NCI-H1048 (cell line): ENCODE measurements at regions not wholly inside any gene's neighbourhood (a gene's known extent, or its start where the extent isn't known, plus 50 kb on each side); places are given as distances from the start of the nearest gene placed in this dataset.

Experiments used
- DNase-seq: peaks from one replicate; lab custom pipeline; 2025; lab: John Stamatoyannopoulos, UW

DNA sequence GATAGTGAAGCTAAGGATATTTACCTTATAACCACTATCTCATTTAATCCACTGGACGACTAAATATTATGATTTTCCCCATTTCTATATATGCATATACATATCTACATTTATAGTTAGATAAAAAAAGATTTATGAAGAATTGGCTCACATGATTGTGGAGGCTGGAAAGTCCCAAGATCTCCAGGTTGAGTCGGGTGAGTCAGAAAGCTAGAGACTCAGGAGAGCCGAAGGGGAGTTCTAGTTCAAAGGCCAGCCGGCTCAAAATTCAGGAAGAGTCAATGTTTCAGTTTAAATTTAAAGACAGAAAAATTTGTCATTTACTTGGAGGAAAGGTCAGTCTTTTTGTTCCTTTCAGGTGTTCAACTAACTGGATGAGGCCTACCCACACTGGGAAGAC is 158.2 kb upstream of the CPEB2 start:
- no peak for DNase-seq

DNA sequence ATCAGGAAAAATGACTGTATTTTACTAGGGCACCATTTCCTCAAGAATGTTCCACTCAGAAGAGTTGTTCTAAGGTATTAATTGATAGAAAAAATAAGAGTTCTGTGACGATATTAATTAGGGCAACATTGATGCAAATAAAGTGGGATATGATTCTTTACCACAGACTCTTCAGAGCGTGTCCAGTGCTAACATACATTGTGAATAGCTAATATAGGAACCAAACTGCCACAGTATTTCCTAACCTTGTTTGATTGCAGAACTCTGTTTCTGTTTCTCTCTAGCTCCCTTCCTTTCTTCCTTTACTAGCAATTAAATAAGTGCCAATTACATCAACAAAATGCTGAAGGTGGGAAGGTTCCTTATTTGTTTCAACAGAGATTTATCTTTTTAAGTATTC is 154.1 kb upstream of the CPEB2 start:
- DNase-seq, result no peak

DNA sequence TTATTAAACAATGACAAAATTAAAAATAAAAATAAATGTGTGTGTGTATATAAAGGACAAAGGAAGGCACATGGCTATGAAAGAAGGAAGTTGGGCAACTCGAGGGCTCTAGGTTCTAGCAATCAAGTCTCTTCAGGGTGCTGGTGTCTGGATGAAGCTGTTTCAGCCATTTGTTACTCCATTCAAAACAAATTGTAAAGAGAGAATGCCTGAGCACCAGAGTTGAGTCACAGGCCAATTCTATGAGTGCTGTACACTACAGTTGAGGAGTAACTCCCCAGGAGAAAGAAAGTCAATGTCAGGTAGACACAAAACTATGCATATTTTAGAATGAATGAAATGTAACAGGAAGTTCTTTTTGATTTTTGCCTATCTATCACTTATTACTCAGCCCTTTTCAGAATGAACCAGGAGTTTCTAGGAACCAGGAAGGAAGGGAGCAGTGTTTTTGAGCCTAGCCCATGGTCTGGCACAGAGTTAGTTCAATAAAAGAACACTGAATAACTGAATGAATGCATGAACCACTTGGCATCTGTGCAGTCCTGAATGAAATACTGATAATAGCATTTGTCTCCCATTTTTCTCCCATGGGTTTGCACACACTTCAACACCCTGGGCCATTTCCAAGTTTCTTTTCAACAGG is 151.7 kb upstream of the CPEB2 start:
- DNase-seq, result no peak

DNA sequence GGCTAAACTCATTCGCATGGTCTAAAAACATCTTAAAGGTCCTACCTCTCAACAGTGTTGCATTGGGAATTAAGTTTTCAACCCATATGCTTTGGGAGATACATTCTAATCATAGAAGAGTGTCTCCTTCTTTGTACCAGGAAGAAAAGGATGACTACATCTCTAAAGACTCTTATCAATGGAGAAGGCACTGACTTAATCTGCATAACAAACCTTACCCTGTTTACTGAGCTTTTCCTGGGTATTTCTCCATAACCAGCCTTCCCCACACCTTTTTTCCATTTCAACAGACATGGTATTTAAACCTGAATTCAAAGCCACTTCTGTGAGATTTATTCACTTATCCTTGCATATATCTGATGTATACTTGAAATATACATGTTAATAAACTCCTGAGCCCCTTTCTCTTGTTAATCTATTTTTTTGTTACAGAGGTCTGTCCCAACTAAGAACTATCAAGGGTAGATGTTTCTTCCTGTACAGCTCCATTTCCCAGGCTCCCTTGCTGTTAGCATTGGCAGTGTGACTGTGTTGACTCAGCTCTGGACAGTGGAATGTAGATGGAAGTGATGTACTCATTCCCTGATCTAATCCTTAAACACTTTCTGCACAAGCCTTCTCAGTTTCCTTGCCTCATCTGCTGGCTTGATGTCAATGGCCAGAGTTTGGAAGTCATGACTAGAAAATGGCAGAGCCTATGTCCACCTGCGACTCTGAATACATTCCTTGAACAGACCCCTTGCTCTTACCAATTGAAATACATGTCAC is 148.9 kb upstream of the CPEB2 start:
- DNase-seq, result no peak

DNA sequence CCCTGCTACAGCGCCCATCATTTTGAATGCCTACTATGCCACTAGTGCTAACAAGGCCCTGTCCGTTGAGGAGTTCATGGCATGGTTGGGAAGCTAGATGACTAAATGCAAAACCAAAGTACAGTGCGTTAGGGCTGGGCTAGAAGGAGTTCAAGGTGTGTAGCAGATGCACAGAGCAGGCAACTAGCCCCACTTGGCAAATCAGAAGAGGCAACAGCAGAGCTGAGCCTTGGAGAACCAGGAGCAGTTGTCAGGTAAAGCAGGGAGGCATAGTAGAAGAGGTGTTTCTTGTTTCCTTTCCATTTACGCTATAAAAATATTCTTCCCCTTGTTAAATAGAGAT is 146.6 kb upstream of the CPEB2 start:
- no peak for DNase-seq

DNA sequence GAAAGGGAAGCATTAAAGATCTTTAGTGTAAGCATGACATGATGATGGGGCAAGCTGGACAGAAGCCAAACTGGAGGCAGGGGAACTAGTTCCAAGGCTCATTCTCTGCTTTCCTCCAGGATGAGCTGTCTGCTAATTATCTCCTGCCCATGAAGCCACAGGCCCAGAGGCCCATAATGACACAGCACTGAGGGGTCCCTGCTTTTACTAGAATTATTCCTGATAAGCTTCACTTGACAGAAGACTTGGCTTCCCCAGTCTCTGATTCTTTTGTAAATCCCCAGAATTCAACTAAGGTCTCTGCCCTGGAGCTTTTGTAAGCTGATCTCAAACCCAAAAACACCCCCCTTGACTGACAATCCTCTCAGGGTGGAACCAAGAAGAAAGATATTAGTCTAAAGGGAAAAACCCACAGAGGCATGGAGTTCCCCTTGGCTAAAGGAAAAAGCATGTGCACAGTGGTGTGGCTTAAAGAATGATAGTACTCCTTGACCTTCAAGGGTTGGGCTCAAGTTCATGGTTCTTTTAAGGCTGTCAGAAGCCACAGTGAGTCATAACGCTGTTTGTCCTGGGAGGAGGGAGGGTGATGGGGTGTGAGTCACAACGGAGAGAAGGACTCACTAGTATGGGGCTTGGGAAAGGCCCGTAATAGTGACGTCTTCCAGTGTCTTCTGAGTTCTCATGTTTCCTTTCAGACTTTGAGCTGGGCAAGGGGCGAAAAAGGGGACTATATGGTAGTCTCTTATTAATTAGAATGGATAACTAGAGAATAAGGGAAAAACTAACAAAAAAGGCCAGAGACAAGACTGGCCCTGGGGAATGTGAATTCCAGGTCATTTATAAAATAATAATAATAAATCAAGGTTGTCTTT is 146.0 kb upstream of the CPEB2 start:
- DNase-seq, result no peak

DNA sequence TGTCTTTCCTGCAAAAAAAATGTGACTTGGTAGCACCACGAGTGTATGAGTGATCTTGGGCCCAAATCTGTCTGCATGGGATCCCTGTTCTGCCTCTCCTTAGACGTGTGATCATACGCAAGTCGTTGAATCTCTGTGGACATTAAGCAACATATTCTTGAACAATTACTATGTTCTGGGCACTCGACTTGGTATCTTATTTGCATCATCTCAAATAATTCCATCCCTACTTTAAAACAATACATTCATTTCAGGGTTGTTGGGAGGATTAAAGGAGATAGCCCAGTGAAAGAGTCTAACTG is 145.4 kb upstream of the CPEB2 start:
- no peak for DNase-seq

DNA sequence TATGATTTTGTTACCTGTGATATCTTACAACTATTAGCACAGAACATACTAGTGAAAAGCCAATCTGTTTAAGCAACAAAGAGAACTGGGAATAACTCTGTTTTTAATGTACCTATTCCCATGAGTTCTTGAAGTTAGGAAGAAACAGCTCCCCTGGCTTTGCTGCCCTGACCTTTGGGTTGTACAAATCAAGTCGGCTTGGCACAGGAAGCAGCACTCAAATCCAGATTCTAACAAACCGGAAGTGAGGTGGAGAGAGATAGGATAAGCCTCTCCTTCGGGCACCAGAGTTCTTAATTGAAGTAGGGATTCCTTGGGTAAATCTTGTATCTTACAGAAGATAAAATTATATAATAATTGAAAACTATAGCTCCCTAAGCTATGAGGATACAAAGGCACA is 144.8 kb upstream of the CPEB2 start:
- no peak for DNase-seq

DNA sequence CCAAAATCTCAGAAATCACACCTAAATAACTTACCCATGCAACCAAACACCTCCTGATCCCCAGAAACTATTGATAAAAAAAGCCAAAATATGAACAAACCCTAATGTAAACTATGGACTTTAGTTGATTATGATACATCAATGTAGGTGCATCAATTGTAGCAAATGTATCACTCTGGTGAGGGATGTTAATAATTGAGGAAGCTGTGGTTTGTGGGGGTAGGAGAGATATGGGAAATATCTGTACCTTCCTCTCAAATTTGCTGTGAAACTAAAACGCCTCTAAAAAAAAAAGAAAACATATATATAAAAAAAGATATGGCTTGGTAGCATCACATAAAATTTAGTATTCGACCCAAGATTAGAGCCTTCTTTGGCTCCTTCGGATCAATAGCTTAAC is 144.3 kb upstream of the CPEB2 start:
- no peak for DNase-seq

DNA sequence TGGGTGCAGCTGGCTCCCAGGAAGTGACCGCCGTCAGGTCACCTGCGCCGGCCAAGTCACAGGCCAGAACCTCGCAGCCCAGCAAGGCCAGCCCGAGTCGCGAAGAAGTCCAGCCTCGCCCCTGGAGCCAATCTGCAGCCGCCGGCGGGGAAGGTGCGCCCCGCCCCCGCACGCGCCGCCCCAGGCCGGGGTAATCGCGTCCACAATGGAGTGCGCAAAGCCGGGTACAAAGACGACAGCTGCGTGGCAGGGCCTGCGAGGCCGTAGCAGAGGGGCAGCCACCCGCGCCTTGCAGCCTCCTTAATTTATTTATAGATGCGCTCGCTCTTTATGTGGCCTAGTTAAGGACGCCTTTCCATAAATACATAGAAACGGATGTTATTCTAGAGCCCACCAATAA is 139.4 kb upstream of the CPEB2 start:
- no peak for DNase-seq

DNA sequence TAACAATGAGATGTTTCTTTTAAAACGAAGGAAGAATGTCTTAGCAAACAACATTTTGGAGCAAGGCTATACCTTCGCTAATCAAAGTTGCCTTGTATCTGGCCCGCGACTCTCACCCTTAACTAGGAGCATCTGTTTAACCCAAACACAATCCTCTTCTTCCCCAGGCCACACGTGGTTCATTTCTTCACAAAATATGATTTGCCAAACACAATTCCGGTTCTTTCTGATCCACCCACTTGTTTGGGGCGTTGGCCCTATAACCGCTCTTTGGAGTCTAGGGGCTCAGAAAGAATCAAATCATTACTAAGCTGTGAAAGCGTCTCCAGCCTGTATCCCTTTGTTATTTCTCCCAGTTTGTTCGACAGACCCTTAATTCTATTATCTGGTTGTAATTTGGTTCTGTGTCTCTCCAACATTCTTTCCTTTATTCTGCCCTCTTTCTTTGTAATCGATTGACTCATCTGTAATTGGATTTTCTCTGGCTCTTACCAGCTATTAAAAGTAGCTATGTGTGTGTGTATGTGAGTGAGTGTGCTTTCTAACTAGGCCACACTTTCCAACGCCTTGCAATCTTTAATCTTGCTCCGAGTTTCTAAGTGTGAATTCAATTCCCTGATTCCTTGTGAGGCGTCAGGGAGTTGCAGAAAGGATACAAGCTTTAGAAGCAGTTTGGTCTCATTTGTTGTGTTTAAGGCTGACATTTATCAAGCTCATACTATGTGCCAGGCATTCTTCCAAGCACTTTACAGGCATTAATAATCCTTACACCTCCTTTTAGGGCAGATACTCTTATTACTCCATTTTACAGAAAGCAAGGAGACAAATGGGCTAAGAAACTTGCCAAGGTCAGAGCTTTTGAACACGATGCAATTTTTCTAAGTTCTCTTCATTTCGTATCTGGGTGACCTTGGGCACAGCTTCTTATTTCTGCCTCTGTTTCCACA is 138.6 kb upstream of the CPEB2 start:
- no peak for DNase-seq

DNA sequence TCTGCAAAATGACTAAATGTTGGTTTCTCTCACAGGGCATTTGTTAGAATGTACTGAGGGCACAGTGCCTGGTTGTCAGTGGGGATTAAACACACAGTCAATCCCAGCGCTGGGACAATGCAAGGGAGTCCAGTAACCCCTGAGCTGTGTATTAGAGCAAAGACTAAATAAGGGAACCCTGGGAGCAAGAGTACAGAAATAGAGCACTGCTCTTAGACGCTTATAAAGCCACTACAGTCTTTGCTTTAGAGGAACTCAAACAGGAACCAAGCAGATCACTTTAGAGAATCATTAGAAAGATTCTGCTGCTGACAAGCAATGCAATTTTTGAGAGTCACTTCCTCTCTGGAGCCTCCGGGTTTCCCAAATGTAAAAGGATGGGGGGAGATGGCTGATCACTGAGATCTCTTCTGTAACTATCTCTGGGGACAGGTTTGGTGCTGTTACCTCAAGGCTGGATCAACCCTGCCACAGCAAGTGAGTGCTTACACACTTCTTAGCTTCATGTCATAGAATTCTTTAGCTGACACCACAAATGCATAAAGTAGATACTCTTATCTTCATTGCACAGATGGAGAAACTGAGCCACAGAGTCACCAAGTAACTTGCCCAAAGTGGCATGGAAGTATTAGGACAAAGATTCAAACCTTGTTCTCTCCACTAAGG is 137.8 kb upstream of the CPEB2 start:
- DNase-seq, result no peak

DNA sequence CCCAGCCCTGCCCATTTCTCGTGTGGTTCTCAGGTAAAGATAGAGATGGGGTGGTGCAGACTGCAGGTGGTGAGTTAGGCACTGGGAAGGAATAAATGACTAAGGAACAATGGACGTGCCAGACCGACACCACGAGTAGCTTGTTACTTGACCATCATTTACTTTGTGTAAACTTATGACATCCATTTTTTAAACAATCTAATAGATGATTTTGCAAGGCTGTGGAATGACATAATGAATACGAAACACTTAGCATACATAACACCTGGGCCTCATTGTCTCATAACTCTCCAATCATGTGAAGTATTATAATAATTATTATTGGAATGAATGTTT is 137.3 kb upstream of the CPEB2 start:
- no peak for DNase-seq

DNA sequence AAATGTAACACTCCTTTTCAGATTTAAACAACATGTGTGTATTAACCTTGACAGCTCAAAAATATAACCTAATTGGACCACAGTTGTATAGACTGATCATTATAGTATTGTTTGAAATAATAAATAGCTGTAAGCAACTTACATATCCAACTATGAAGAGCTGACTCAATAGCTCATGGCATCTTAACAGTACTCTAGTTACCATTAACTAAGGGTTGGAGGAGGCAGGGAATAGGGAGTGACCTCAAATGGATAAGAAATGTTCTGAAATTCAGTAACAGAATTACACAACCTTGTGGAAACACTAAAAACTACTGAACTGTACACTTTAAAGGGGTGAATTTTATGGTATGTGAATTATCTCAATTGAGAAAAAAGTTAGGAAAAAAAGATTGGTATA is 136.5 kb upstream of the CPEB2 start:
- DNase-seq, result no peak

DNA sequence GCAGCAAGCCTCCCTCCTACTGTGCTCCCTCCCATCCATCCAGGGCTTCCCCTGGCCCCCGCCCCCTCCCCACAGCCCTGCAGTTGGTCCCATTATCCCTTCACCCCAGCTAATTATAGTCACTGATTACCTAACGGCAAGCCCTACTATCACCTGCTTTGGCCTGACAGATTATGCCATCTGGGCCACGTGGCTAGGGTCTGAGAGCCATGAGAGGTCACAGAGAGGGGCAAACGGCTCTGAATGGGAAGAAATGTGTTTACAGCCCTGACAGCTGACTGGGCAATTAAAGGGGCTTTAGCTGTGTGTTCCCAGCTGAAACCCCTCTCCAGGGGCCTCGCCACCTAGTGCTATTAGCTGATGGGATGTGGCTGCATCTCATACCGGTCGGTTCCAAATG is 134.4 kb upstream of the CPEB2 start:
- DNase-seq, result no peak

DNA sequence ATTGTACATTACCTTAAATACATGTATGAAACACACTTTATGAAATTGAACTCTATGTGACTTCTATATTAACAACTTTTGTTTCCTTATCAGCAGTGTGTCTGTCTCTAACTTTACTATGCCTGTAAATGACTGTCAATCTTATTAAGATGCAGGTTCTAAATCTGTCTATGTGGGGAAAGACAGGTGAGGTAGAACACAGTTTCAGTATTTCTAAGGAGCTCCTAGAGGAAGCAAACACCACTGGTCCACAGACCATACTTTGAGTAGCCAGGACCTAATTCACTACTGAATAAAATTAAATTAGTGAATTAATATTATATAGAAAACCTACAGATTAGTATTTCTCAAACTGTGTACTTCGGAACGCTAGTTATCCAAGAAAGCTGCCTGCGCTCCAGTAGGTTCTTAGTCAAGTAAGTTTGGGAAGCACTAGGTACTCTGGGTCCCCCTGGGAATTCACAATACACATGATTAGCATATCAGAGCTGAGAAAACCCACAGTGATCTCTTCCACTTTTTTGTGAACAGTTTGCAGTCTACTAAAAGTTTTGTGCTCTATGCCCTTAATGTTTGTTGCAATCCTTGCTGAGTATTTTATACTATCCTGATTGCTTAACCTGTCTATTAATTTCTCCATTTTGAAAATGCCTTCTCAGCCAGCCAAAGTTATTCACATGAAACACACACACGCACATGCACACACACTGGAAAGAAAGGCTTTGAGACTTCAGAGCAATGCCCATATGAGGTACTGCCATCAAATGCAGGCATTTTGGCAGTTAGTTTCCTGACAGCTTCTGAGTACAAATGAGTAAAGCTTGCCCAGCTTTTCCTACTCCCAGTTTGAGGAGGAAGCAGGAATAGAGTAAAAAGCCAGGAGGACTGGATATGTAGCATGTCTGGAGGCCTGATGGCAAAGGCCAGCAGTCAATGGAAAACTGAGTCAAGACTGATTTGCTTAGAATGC is 133.6 kb upstream of the CPEB2 start:
- no peak for DNase-seq

DNA sequence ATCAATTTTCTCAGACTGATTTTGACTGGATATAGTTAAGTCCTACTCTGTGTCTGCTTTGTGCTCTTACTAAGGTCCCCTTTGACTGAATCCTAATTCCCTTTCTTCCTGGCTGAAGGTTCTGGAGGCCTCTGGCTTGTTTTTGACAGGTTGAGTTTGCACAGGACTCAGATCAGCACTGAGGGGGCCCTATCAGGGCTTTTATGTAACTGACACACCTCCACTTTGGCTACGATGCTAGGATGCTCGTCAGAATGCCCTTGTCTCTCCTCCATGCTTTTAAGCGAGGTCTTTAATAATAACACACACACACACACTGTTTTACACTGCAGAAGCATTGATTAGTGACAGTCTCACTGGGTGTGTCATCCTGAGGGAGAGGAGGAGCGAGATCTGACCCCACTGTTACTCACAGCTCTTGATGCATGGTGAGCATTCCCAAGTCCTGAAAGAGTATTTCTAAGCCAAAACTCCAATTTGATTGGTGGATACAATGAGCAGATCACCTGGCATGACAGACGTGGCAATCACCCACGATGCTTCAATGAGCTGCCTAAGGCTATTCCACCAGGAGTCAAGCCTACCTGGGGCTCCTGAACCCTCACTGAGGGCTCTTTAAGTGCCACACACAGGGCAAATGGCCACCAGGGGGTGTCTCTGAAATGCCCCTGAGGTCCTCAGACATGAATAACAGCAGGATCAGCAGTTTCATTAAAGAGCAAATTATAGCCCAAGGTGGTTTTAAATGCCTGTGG is 130.4 kb upstream of the CPEB2 start:
- DNase-seq, result no peak

DNA sequence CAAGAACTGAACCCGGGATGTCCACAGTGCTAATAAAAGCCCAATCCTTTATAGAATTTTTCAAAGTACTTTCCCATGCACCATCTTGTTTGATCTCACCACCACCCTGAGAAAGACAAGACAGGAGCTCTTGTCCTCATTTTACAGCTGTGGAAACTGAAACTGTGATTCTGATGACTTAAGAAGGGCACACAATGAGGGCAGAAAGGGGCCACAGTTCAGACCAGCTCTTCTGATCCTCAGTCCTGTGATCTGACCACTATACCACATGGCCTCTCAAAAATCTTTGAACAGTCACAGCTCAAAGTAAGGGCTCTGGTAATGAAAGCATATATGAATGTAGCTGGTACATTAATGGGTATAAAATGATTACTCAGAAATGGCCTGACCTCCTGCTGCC is 127.3 kb upstream of the CPEB2 start:
- no peak for DNase-seq

DNA sequence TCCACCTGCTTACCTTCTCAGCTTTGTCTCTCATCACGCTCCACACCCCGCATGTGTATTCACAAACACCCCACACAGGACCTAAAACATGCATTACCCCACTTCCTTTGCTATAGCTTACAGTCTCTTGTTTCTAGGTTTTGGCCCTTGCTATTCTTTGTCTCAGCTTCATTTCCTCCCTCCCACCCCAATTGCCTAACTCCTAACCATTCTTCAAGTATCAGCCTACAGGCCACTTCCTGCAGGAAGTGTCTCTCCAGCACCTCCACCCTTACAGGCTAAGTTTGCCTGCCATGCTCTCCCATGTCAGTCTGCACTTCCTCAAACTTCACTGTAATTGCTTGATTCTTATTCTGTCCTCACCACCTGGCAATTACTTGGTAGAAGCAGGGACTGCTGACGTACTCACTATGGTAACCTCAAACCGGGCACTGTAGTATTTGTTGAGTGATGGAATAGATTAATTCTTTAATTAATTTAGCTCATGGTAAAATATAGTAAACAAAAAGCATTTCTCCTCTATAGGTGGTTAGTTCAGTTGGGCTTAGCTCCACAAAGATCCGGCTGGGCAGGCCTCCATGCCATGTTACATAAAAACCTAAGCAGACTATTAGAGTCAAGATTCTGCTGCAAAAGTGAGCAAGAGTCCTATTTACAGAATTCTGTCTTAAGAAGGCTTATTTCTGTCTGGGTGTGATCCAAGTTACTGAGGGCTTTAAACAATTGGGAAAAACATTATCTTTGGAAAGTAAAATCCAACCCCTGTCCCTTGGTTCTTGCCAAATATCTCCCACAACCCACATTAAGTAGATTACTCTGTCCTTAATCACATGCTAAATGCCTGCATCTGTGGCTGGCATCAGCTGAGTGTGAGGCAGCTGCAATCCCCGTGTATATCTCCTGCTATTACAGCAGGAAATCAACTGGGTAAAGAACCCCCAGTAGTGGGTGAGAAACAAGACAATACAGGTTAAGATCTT is 124.7 kb upstream of the CPEB2 start:
- DNase-seq, result no peak
